ENCODE measurements at regions not wholly inside any gene's neighbourhood (a gene's known extent, or its start where the extent isn't known, plus 50 kb on each side); places are given as distances from the start of the nearest gene placed in this dataset.

GRCh38 chrX:129361576-129361975, 161.7 kb downstream of the SMARCA1 start:
- no peak for TF ChIP-seq CTCF (IDR thresholded peaks at IDR 0.05; ENCODE audit: poor library complexity)
- no peak for TF ChIP-seq EZH2 (IDR thresholded peaks at IDR 0.05; ENCODE audit: borderline replicate concordance)

Data from hepatocyte (in vitro differentiated cells).